Ureter (tissue), 1 donor: ENCODE measurements at regions not wholly inside any gene's neighbourhood (a gene's known extent, or its start where the extent isn't known, plus 50 kb on each side); places are given as distances from the start of the nearest gene placed in this dataset.
"Not testable (repeated sequence)": the region's sequence is repeated elsewhere in the genome, so short reads cannot be mapped to it uniquely, and the experiment has no call there.

Experiments used
- DNase-seq: peaks from one replicate; pipeline ENCODE4 v3.0.0-alpha.2; 2020; ENCODE audit warnings: low spot score
- donor health status: DM: yes; HTN: yes; CAD: no.

DNA sequence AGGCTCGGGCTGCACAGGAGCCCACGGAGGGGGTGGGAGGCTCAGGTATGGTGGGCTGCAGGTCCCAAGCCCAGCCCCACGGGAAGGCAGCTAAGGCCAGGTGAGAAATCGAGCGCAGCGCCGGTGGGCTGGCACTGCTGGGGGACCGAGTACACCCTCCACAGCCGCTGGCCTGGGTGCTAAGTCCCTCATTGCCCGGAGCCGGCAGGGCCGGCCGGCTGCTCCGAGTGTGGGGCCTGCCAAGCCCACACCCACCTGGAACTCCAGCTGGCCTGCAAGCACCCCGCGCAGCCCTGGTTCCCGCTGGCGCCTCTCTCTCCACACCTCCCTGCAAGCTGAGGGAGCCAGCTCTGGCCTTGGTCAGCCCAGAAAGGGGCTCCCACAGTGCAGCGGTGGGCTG lies 137.4 kb upstream of the PKP2 start:
- not testable (repeated sequence) for DNase-seq

DNA sequence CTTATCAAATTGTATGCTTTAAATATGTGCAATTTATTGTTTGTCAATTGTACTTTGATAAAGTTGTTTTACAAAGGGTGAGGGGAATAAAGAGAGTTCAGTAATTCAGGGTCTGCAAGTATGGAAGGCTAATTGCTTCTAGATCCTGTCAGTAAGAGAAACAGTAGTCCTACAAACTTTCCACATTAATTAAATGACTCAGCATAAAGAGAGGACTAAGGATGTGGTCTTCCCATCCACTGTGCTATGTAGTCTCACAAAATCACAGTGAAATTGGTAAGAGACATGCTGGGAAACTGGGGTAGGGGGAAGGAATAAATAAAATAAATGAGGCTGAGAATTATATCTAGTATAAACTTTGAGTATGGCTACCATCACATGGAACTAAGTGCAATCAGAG lies 130.2 kb upstream of the PKP2 start:
- no peak for DNase-seq

DNA sequence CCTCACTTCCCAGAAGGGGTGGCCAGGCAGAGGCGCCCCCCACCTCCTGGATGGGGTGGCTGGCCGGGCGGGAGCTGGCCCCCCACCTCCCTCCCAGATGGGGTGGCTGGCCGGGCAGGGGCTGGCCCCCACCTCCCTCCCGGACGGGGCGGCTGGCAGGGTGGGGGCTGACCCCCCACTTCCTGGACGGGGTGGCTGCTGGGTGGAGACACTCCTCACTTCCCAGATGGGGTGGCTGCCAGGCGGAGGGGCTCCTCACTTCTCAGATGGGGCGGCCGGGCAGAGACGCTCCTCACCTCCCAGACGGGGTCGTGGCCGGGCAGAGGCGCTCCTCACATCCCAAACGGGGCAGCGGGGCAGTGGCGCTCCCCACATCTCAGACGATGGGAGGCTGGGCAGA lies 126.1 kb upstream of the PKP2 start:
- not testable (repeated sequence) for DNase-seq

DNA sequence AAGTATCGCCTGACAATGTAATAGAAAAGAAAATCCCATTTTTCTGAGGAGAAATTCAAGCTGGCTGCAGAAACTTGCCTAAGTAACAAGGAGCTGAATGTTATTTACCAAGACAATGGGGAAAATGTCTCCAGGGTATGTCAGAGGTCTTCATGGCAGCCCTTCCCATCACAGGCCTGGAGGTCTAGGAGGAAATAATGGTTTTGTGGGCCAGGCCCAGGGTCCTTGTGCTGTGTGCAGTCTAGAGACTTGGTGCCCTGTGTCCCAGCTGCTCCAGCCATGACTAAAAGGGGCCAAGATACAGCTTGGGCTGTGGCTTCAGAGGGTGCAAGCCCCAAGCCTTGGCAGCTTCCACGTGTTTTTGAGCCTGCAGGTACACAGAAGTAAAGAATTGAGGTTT lies 120.5 kb upstream of the PKP2 start:
- not testable (repeated sequence) for DNase-seq

DNA sequence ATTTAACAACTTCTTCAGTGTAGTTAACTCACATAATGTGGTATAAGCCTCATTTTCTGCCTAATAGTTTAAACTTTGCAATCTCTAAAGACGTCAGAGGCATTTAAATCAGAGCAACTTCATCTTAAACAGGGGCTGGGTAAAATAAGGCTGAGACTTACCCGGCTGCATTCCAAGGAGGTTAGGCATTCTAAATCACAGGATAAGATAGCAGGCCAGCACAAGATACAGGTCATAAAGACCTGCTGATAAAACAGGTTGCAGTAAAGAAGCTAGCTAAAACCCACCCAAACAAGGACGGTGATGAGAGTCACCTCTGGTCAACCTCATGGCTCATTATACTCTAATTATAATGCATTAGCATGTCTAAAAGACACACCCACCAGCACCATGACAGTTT lies 115.6 kb upstream of the PKP2 start:
- DNase-seq, result no peak

DNA sequence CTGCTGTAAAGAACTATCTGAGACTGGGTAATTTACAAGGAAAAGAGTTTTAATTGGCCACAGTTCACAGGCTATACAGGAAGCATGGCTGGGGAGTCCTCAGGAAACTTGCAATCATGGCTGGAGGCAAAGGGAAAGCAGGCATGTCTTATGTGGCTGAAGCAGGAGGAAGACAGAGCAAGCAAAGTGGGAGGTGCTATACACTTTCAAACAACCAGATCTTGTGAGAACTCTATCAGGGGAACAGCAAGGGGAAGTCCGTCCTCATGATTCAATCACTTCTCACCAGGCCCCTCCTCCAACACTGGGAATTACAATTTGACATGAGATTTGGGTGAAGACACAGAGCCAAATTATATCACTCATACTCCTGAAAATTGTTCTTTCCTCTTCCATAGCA lies 109.5 kb upstream of the PKP2 start:
- DNase-seq, result no peak

DNA sequence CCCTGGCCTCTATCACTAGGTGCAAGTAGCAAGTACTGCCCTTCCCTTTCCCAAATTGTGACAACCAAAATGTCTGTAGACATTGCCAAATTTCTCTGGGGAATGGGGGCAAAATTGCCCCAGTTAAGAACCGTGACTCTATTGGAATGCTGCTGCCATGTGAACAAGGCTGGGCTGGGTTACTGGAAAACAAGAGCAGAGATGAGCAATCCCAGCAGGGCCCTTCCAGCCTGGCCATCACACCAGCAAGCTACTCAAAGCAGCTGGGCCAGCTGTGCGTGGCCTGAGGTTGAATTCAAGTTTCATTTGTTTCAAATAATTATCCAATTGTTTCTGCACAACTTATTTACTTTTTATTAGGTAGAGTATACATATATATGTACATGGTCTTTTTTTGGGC lies 103.4 kb upstream of the PKP2 start:
- DNase-seq, result no peak

DNA sequence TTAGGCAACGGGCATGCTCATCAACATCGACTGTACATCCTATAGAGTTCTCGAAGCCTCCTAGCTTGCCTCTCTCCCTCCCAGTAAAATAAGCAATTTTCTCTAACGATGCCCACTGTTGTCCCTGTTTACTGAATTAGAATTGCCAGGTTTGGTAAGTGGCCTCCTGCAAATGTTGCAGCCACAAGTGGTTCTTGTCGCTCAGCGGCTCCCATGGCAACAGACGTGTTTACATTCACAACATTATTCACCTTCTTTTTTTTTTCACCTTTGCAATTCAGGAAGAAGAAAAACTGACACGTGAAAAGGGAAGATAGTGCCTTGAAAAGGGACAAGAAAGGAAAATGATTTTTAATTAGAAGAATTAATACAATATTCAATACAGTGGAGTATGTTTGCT lies 100.9 kb upstream of the PKP2 start:
- no peak for DNase-seq

DNA sequence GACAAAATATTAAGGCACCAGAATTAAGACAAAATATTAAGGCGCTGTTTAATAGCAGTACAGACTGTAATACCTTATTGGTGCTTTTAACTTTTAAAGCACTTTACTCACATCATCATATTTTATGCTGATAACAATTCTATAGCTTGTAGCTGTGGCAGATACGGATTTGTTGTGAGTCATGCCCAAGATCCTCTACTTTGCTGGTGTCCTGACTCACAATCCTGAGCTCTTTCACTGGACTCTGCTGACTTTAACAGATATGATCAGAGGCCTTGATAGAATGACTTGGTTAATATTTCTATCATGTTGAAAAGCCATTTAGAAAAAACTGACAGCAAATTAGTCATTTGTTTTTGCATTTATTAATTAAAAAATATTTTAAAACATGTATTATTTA lies 99.0 kb upstream of the PKP2 start:
- no peak for DNase-seq

DNA sequence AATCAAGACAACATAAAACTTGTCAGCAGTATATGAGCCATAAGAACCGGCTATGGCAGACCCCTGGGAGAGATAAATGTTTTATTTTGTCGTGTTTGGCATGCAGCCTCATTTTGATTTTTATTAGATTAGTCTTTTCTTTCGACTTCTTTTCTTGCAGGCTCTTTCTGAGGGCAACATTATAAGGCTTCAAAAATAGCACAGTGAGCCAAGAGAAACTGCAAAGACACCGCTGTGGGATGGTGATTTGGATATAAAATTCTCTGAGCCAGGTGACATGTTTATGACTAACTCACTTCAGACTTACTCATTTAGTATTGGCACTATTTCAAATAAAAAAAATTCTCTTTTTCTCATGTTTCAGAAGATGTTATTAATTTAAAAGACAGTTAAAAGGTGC lies 96.8 kb upstream of the PKP2 start:
- DNase-seq, result no peak

DNA sequence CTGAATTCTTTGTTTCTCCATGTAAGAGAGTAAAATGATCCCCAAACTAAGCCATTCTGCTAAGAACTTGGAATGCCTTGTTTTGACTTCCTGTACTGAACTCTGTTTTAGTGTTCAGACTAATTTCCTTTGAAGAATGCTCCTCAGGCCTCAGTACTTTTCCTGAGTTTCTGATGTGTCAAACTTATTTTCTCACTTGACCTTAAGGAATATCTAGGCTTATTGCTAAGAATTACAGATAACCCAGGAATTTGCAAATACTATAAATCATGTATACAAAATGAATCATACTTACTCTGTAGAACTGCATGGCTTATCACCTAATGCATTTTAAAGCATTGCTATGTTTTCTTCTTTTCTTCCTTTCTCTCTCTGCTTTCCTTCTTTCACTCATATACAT lies 93.1 kb upstream of the PKP2 start:
- no peak for DNase-seq

DNA sequence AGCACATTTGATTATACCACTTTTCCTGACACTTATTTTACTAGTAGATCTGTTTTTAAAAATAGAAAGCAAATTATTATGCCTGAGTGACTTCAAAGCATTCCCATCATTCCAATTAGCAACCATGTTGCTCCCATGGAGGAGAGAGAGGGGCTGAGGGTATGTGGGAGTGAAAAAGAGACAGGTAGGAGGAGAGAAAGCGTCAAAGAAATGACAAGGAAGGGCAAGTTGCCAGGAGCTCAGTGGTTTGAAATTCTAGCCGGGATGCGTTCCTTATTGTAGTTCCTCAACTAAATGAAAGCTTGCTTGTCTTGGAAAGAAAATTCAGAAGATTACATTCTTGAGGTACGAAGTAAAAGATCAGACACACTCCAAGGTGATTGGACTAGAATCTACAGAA lies 92.4 kb upstream of the PKP2 start:
- no peak for DNase-seq

DNA sequence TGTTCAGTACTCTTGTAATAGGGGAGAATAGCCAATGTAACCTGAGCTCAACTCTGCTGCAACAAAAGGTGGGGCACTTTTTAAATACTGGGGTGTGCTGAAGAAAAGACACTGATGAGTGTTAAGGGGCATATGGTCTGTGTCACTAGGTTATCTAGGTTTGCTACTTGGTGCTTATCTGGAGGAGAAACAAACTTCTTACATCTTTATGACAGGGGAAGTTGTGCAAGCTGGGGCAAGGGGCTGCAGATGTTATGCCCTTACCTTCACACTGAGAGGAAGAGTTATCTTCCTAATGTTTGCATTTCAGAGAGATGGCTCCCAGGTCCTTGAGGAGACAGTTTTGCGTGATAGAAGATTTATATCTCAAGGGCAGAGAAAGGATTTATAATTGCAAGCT lies 90.9 kb upstream of the PKP2 start:
- no peak for DNase-seq

DNA sequence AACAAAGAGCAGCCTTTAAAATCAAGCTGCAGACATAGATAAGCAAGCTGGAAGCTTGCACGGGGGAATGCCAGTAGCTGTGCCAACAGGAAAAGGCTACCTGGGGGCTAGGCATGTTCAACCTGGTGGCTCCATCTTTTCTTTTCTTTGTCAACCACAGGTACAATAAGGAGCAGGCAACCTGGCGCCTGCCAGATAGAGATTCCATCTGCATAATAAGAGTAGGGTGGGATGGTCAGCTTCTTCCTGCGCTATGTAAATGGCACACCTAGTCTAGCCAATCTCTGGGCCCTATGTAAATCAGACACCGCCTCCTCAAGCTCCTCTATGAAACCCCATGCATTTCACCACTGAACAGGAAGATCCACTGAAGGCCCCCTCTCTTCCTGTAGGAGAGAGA lies 87.4 kb upstream of the PKP2 start:
- DNase-seq, result no peak

DNA sequence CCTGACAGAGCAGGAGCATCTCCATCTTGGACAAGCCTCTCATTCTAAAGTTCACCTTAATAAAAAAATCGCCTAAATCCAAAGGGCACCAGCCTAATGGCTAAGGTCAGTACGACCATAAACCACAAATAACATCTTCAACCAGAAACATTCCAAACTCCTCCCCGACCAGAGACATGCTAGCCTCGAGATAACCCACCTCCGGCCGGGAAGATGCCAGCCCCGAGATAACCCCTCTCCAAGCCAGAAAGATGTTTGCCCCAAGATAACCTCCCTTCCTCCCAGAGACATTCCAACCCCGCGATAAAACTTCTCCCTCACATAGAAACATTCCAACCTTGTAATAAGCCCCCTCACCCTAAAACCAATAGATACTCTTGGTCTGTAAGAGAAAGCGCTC lies 86.8 kb upstream of the PKP2 start:
- DNase-seq, result no peak

DNA sequence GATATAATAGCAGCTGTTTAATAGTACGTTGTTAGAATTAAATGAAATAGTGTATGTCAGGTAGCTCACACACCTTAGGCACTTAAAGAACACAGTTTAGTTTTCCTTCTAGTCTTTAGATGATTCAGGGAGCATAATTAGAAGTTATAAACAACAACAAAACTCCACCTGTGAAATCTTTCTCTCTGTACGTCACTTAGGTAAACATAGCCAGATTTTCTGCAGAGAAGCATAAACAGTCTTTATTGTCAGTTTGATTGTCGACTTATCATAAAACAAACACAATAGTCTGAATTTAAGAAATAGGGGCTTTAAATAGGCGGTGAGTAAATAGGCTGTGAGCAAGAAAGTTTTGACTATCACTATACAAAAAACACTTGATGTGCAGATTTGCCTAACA lies 84.6 kb upstream of the PKP2 start:
- no peak for DNase-seq

DNA sequence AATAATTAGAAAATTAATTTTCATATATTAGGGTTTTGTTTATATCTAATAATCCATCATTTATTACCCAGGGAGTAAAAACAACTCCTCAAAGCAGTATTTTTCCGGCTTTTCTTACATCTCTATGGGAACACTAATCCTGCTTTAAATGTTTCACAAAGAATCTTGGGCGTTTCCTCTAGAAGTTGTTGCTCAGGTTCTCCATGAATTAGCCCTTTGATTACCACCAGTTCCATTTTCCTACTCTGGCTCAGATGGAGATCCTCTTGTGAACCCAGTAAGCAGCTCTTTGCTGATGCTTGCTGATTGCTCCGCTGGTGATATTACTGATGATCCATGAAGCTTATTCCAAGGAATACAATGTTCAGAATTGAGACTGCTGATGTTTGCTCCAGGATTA lies 78.5 kb upstream of the PKP2 start:
- DNase-seq, result no peak

DNA sequence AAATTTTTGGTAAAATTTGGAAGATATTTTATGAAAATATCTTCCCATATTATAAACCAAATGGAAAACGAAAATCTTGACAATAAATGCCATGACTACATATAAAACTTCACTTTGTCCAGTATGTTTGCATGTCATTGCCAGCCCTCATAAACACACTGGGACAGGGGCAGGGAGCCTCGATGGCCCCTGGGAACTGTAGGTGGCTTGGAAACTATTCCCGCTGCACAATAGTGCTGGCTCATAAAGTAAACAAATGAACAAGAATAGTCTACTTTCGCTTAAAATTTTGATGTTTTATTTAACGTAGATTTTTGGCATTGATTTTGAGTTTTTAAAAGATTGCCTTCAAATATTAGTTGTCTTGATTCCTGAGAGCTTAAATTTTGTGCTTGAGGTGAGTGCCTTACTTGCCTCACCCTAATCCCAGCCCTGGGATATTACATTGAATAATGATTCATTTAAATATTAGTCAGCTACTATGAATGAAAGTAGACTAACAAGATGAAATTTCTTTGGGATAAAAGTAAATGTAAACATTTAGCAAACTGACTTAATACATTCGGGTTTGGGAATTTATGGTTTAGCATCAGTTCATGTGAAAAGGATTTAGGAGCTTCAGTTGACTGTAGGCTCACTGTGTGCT lies 74.0 kb upstream of the PKP2 start:
- no peak for DNase-seq

DNA sequence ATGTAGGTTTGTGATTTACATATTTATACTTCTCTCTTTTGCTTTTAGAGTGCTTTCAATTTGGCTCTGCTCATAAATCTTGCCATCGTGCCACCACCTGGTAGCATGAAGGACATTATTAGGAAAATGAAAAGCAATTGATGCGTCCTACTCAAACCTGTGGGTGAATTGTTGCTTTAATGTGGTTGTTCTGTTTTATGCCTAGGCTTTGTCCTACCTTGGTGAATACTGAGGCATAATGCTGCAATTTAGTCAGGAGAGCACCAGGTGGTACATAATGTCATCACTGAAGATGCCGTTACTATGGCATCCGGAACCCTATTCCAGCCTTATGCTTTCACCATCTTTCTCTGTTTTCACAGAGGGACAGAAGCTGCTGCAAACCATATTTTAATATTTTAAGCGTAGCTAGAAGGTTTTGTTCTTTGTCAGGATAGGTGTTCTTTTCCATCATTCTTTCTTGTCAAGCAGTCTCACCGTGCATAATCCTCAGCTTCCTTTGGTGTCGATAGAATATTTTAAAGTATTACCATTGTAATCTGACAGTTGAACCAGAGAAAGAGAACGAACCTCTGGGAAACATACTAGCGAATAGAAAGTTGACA lies 68.5 kb upstream of the PKP2 start:
- no peak for DNase-seq

DNA sequence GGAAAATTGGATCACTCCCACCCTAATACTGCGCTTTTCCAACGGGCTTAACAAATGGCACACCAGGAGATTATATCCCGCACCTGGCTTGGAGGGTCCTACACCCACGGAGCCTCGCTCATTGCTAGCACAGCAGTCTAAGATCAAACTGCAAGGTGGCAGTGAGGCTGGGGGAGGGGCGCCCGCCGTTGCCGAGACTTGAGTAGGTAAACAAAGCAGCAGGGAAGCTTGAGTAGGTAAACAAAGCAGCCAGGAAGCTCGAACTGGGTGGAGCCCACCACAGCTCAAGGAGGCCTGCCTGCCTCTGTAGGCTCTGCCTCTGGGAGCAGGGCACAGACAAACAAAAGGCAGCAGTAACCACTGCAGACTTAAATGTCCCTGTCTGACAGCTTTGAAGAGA lies 59.8 kb upstream of the PKP2 start:
- not testable (repeated sequence) for DNase-seq

DNA sequence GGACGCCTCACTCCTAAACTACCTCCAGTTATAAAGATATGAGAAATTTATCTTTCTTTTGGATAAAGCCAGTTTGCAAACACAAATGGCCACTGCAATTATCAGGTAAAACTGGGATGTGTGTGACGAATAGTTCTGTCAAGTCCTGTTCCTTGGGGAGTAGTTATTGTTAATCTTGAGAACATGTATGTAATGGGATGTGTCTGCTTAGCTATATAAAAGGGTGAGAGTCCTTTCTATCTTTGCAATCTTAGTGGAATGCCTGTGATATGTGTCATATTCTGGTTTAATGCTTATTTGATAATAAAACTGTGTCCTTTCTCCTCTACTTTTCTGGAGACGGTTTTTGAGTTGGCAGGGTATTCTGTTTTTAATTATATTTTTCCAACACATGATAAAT lies 56.1 kb upstream of the PKP2 start:
- no peak for DNase-seq

DNA sequence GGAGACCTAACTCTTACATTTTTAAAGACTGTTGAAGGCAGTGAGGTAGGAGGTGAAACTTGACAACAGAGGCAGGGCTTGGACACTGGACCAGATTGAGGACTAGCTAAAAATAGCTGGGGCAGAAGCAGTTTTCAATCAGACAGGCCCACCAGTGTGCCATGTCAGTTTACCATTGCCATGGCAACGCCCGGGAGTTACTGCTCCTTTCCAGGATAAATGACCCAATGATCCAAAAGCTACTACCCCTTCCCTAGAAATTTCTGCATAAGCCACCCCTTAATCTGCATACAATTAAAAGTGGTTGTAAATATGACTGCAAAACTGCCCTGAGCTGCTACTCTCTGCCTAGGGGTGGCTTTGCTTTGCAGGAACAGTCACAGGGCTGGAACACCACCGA lies 53.2 kb upstream of the PKP2 start:
- no peak for DNase-seq

DNA sequence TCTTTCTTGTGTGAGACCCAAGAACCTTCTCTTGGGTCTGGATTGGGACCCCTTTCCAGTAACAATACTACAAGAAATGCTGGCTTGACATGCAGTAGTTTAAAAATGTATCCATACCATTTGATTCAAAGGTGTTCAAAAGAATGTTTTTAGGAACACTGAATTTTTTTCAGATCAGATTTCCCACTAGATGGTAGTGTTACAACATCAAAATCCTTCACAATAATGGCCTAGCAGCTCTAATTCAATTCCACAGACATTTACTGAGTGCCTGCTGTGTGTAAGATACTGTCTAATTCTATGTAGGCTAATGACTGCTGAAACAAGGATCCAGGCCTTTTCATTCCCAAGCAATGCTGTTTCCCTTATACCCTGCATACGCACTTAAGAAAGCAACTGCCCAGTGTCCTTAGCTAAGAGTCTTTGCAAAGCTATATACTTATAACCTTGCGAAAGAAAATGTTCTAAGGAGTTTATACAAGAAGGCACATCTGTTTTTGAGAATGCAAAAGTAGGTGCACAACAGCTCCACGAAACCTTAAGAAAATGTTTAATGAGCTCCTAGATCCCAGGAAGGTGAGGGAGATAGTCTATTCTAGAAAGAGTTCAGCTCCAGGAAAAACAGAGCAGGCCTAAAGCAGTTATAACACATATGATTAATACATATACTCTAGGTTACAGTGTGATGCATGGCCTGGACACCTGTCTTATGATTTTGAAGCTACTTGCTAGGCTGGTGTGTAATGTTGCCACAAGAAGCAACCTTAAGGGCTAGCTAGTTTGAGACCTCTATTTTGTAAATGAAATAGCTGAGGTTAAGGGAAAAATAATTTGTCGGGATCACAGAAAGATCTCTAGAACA lies 50.9 kb upstream of the PKP2 start:
- no peak for DNase-seq
